ENCODE measurements at regions not wholly inside any gene's neighbourhood (a gene's known extent, or its start where the extent isn't known, plus 50 kb on each side); places are given as distances from the start of the nearest gene placed in this dataset.

DNA sequence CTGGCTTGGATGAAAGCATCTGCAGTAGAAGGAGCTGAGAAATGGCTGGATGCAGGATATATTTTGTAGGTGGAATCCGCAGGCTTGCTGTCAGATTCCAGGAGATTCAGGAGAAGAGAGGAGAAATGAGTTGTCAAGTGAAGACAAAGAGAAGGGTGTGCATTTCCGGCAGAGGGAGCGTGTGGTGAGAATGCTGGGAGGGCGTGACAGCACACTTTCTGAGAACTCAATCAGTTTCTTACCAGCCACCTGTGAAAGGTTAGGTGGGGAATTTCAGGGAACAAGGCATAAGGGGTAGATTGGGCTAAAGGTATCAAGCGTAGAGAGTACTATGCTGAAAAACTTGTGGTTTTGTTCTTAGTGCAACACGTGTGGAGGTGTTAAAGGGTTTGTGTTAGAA is 199.3 kb upstream of the ANKH start:
- FAIRE-seq (no peak), DNase-seq (ENCODE audit: insufficient read length, low spot score) (no peak)
- TF ChIP-seq CTCF (IDR thresholded peaks at IDR 0.05; ENCODE audit: insufficient read depth, missing control alignments): no peak

- no peak for TF ChIP-seq CTCF (IDR thresholded peaks at IDR 0.05; ENCODE audit: insufficient read depth, missing control alignments)
- no peak for FAIRE-seq
- no peak for DNase-seq (ENCODE audit: insufficient read length, low spot score)
Observed at GRCh38 chr5:15069407-15069905, 197.9 kb upstream of the ANKH start.

DNA sequence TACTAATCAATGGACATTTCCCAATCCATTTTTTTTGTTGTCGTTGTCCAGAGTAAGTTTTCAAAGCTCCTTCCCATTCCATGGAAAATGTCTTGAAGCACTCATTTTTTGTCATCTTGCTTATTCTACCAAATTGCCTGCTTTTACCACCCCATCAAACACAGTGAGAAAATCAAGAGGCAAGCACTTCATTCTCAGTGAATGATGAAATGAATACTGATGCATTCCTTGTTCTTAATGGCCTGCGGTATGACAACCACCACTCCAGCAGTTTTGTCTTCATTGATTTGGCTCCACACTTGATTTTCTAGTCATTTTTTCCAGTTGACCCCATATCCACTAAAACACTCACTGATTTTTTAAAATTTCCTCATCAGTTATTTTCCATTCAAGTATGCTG is 193.5 kb upstream of the ANKH start:
- DNase-seq (ENCODE audit: insufficient read length, low spot score): no peak
- TF ChIP-seq CTCF (IDR thresholded peaks at IDR 0.05; ENCODE audit: insufficient read depth, missing control alignments): no peak
- no peak for FAIRE-seq

- DNase-seq (ENCODE audit: insufficient read length, low spot score) (no peak), FAIRE-seq (no peak)
- TF ChIP-seq CTCF (IDR thresholded peaks at IDR 0.05; ENCODE audit: insufficient read depth, missing control alignments): no peak
Observed at GRCh38 chr5:15064396-15064795, 192.8 kb upstream of the ANKH start.

- FAIRE-seq (no peak), DNase-seq (ENCODE audit: insufficient read length, low spot score) (no peak)
- TF ChIP-seq CTCF (IDR thresholded peaks at IDR 0.05; ENCODE audit: insufficient read depth, missing control alignments): no peak
Observed at GRCh38 chr5:15056988-15057592, 185.5 kb upstream of the ANKH start.

DNA sequence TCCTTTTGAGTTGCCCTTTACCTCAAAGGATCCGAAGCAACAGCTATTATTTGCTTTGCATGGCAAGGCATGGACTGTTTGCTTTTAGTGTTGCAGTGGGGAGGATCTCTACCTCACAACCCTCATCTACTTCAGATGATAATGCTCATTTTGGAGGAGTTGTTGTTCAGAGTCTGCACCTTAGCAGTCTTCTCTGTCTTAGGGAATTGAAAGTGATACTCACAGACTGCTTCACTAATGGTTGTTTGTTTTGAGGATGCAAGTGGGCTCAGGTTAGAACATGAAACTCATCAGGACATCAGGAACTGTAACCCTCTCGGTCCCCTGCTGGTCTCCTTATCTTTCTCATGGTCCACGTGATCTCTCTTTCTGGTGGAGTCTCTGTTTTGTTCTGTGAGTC is 172.9 kb upstream of the ANKH start:
- no peak for TF ChIP-seq CTCF (IDR thresholded peaks at IDR 0.05; ENCODE audit: insufficient read depth, missing control alignments)
- no peak for DNase-seq (ENCODE audit: insufficient read length, low spot score)
- FAIRE-seq: no peak

DNA sequence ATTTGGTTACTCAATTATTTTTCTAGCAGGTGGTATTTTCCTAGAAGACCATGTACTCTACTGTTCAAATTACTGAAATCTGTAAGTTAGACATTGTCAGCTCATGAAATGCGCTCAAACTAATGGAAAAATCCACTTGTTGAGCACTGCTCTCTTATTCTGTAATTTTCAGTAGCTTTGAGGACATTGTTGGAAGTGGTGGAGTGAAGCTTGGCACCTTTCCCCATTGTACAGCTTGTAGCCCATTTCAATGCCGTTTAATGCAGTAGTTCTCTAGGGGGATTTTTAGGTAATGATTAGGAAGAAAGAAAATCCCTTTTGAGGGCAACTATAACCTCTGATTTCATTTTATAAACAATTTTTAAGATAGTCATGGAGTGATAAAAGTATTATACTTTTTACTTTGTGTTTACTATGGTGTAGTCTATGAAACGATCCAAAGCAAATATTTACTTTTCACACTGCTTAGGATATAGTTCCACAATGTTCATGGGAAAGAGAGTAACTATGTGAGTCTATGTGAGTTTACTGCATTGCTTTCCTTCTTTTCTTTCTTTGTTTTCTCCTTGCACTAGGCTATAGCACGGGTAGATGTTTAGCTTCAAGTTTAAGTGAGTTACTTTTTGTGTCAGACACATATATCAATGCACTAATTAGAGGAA is 165.8 kb upstream of the ANKH start:
- TF ChIP-seq CTCF (IDR thresholded peaks at IDR 0.05; ENCODE audit: insufficient read depth, missing control alignments): no peak
- DNase-seq (ENCODE audit: insufficient read length, low spot score): no peak
- FAIRE-seq: no peak
